Smooth muscle cell of the brain vasculature (primary cell): ENCODE measurements at regions not wholly inside any gene's neighbourhood (a gene's known extent, or its start where the extent isn't known, plus 50 kb on each side); places are given as distances from the start of the nearest gene placed in this dataset.

Source experiments
- DNase-seq: peaks from one replicate; pipeline ENCODE4 v3.0.0-alpha.2; 2012; ENCODE audit warnings: low read depth, low spot score

- DNase-seq: no peak
Measured at GRCh38 chr11:116446048-116446941, 326.5 kb downstream of the BUD13 start.

GRCh38 chr11:116445108-116446047 is 327.4 kb downstream of the BUD13 start:
- no peak for DNase-seq

GRCh38 chr11:116442238-116442752 is 330.5 kb downstream of the BUD13 start:
- DNase-seq: no peak

GRCh38 chr11:116439361-116439677 is 333.5 kb downstream of the BUD13 start:
- no peak for DNase-seq

GRCh38 chr11:116438651-116439360 is 334.0 kb downstream of the BUD13 start:
- no peak for DNase-seq

- DNase-seq: no peak
Measured at GRCh38 chr11:116434986-116435385, 337.8 kb downstream of the BUD13 start.

GRCh38 chr11:116432301-116432700 is 340.5 kb downstream of the BUD13 start:
- DNase-seq: no peak

GRCh38 chr11:116431842-116432241 is 340.9 kb downstream of the BUD13 start:
- DNase-seq: no peak

GRCh38 chr11:116428638-116428975 is 344.2 kb downstream of the BUD13 start:
- DNase-seq: no peak

GRCh38 chr11:116427903-116428637 is 344.7 kb downstream of the BUD13 start:
- DNase-seq: no peak

GRCh38 chr11:116427337-116427902 is 345.4 kb downstream of the BUD13 start:
- no peak for DNase-seq

- no peak for DNase-seq
Measured at GRCh38 chr11:116426761-116427160, 346.0 kb downstream of the BUD13 start.

- DNase-seq: no peak
Measured at GRCh38 chr11:116424615-116425261, 348.0 kb downstream of the BUD13 start.

- DNase-seq: no peak
Measured at GRCh38 chr11:116422956-116423600, 349.7 kb downstream of the BUD13 start.

GRCh38 chr11:116422556-116422955 is 350.2 kb downstream of the BUD13 start:
- no peak for DNase-seq

GRCh38 chr11:116421529-116422185 is 351.1 kb downstream of the BUD13 start:
- DNase-seq: no peak

- no peak for DNase-seq
Measured at GRCh38 chr11:116420770-116421528, 351.8 kb downstream of the BUD13 start.

GRCh38 chr11:116420030-116420429 is 352.8 kb downstream of the BUD13 start:
- no peak for DNase-seq
